Activated CD4-positive, alpha-beta T cell treated with anti-CD3 and anti-CD28 coated beads for 36 hours (primary cell): ENCODE measurements at regions not wholly inside any gene's neighbourhood (a gene's known extent, or its start where the extent isn't known, plus 50 kb on each side); places are given as distances from the start of the nearest gene placed in this dataset.

Source experiments
- ATAC-seq: fragments of 200-7000 bp; cut with Tn5 transposase; one replicate; pipeline ENCODE4 v1.10.0; 2021; ENCODE audit warnings: mild to moderate bottlenecking, moderate library complexity
- CTCF ChIA-PET: fragments of 350-600 bp; sonication (Branson Sonifier 250); formaldehyde crosslinking; loops from one replicate; lab custom pipeline; 2021; ENCODE audit warnings: antibody characterized with exemption; lab: Charles Lee
- POLR2A ChIA-PET: fragments of 350-600 bp; sonication (Branson Sonifier 250); formaldehyde crosslinking; loops from one replicate; lab custom pipeline; 2021; ENCODE audit warnings: antibody characterized with exemption, inconsistent platforms; lab: Charles Lee
- DNase-seq: peaks from one replicate; pipeline ENCODE4 v3.0.0-alpha.2; 2020
- H3K27ac Mint-ChIP-seq: one replicate; pipeline ENCODE4 v1.8.0; 2021; ENCODE audit warnings: mixed read lengths
- H3K27me3 Mint-ChIP-seq: one replicate; pipeline ENCODE4 v1.8.0; 2021; ENCODE audit warnings: mixed read lengths
- H3K36me3 Mint-ChIP-seq: one replicate; pipeline ENCODE4 v1.8.0; 2021; ENCODE audit warnings: low read depth, mixed read lengths
- H3K4me1 Mint-ChIP-seq: one replicate; pipeline ENCODE4 v1.8.0; 2021; ENCODE audit warnings: mixed read lengths
- H3K4me3 Mint-ChIP-seq: one replicate; pipeline ENCODE4 v1.8.0; 2021; ENCODE audit warnings: mild to moderate bottlenecking, moderate library complexity, mixed read lengths
- H3K9me3 Mint-ChIP-seq: one replicate; pipeline ENCODE4 v1.8.0; 2021; ENCODE audit warnings: low read depth, mixed read lengths
- intact Hi-C, 2 experiments: fragments of 100-400 bp; cut with DNase I in 1 of 2; cut with micrococcal nuclease in 1 of 2; formaldehyde crosslinking; loops; one replicate each; pipeline versions ENCODE4 v1.14.2 to v1.15.1; 2022 to 2024; cut with DNase I, micrococcal nuclease

- intact Hi-C loops = no loop called here
- Mint-ChIP-seq H3K36me3 (no peaks in the 10 kb centered on the region), H3K4me1 (no peaks in the 10 kb centered on the region), H3K27me3 (peaks cover 13% of the 10 kb centered on the region), H3K9me3 (no peaks in the 10 kb centered on the region), H3K27ac (no peak overlapping the region), H3K4me3 (no peak overlapping the region)
- ATAC-seq = no peak
- ChIA-PET CTCF (no interaction called here), POLR2A (no interaction called here)
- DNase-seq = no peak
These were observed 77.6 kb downstream of the PCDH1 start for GRCh38 chr5:141800617-141801016.

- ATAC-seq = no peak
- H3K4me1 Mint-ChIP-seq = no peaks in the 10 kb centered on the region
- DNase-seq = no peak
- intact Hi-C loops = no loop called here
- peaks cover 9% of the 10 kb centered on the region for H3K27me3 Mint-ChIP-seq
- ChIA-PET POLR2A (no interaction called here), CTCF (interaction anchor here (0.8 to 1.0 kb wide), 2 partner anchors 35 to 102 kb away, joined by 3 to 4 read pairs; no protein-coding TSS in a partner anchor)
- no peak overlapping the region for H3K4me3 Mint-ChIP-seq
- no peaks in the 10 kb centered on the region for H3K36me3 Mint-ChIP-seq
- H3K9me3 Mint-ChIP-seq = no peaks in the 10 kb centered on the region
- no peak overlapping the region for H3K27ac Mint-ChIP-seq
These were observed 78.6 kb downstream of the PCDH1 start for GRCh38 chr5:141799507-141800167.

- Mint-ChIP-seq H3K27me3 (no peaks in the 10 kb centered on the region), H3K4me3 (no peak overlapping the region), H3K36me3 (no peaks in the 10 kb centered on the region), H3K9me3 (no peaks in the 10 kb centered on the region), H3K4me1 (no peaks in the 10 kb centered on the region), H3K27ac (no peak overlapping the region)
- ATAC-seq (no peak), DNase-seq (no peak)
- ChIA-PET POLR2A (no interaction called here), CTCF (interaction anchor here (1.3 kb wide), 1 partner anchor 13 kb away, joined by 3 read pairs; no protein-coding TSS in a partner anchor)
- intact Hi-C loops = no loop called here
These were observed 80.8 kb downstream of the PCDH1 start for GRCh38 chr5:141797425-141797824.

GRCh38 chr5:141795421-141795820 lies 82.8 kb downstream of the PCDH1 start:
- no peaks in the 10 kb centered on the region for H3K4me1 Mint-ChIP-seq
- DNase-seq (no peak), ATAC-seq (no peak)
- H3K4me3 Mint-ChIP-seq = no peak overlapping the region
- H3K27ac Mint-ChIP-seq = no peak overlapping the region
- no peaks in the 10 kb centered on the region for H3K9me3 Mint-ChIP-seq
- POLR2A ChIA-PET = no interaction called here
- intact Hi-C loops = no loop called here
- no peaks in the 10 kb centered on the region for H3K36me3 Mint-ChIP-seq
- no peaks in the 10 kb centered on the region for H3K27me3 Mint-ChIP-seq
- CTCF ChIA-PET = no interaction called here

GRCh38 chr5:141793881-141794280 lies 84.3 kb downstream of the PCDH1 start:
- H3K27ac Mint-ChIP-seq = no peak overlapping the region
- intact Hi-C loops = no loop called here
- no peaks in the 10 kb centered on the region for H3K36me3 Mint-ChIP-seq
- ATAC-seq (no peak), DNase-seq (no peak)
- ChIA-PET CTCF (interaction anchor here (0.6 to 1.0 kb wide), 2 partner anchors 19 to 124 kb away, joined by 3 read pairs; no protein-coding TSS in a partner anchor), POLR2A (interaction anchor here (0.6 kb wide), 1 partner anchor 650 kb away, joined by 3 read pairs; no protein-coding TSS in a partner anchor)
- no peaks in the 10 kb centered on the region for H3K4me1 Mint-ChIP-seq
- H3K27me3 Mint-ChIP-seq = peaks cover 3% of the 10 kb centered on the region
- H3K9me3 Mint-ChIP-seq = no peaks in the 10 kb centered on the region
- H3K4me3 Mint-ChIP-seq = no peak overlapping the region

- Mint-ChIP-seq H3K27me3 (peaks cover 4% of the 10 kb centered on the region), H3K4me1 (no peaks in the 10 kb centered on the region), H3K4me3 (no peak overlapping the region), H3K9me3 (no peaks in the 10 kb centered on the region), H3K27ac (no peak overlapping the region), H3K36me3 (no peaks in the 10 kb centered on the region)
- DNase-seq (no peak), ATAC-seq (no peak)
- CTCF ChIA-PET = interaction anchor here (1.0 kb wide), 1 partner anchor 125 kb away, joined by 3 read pairs; no protein-coding TSS in a partner anchor
- intact Hi-C loops = no loop called here
- POLR2A ChIA-PET = no interaction called here
These were observed 84.8 kb downstream of the PCDH1 start for GRCh38 chr5:141793403-141793802.

- CTCF ChIA-PET = interaction anchor here (0.8 kb wide), 1 partner anchor 54 kb away, joined by 3 read pairs; no protein-coding TSS in a partner anchor
- POLR2A ChIA-PET = no interaction called here
- DNase-seq = no peak
- Mint-ChIP-seq H3K27ac (no peak overlapping the region), H3K9me3 (no peaks in the 10 kb centered on the region), H3K36me3 (no peaks in the 10 kb centered on the region), H3K4me1 (no peaks in the 10 kb centered on the region), H3K27me3 (peaks cover 5% of the 10 kb centered on the region), H3K4me3 (no peak overlapping the region)
- ATAC-seq = no peak
- intact Hi-C loops = no loop called here
These were observed 87.6 kb downstream of the PCDH1 start for GRCh38 chr5:141790630-141791029.

- DNase-seq (no peak), ATAC-seq (no peak)
- ChIA-PET CTCF (no interaction called here), POLR2A (no interaction called here)
- Mint-ChIP-seq H3K4me3 (no peak overlapping the region), H3K9me3 (no peaks in the 10 kb centered on the region), H3K27me3 (peaks cover 5% of the 10 kb centered on the region), H3K27ac (no peak overlapping the region), H3K4me1 (no peaks in the 10 kb centered on the region), H3K36me3 (no peaks in the 10 kb centered on the region)
- intact Hi-C loops = no loop called here
These were observed 88.9 kb downstream of the PCDH1 start for GRCh38 chr5:141789330-141789729.

GRCh38 chr5:141788296-141788970 lies 89.8 kb downstream of the PCDH1 start:
- no peaks in the 10 kb centered on the region for H3K9me3 Mint-ChIP-seq
- intact Hi-C loops = no loop called here
- H3K4me1 Mint-ChIP-seq = no peaks in the 10 kb centered on the region
- CTCF ChIA-PET = interaction anchor here (0.6 kb wide), 1 partner anchor 51 kb away, joined by 3 read pairs; no protein-coding TSS in a partner anchor
- no peaks in the 10 kb centered on the region for H3K36me3 Mint-ChIP-seq
- DNase-seq (no peak), ATAC-seq (no peak)
- H3K27ac Mint-ChIP-seq = no peak overlapping the region
- H3K27me3 Mint-ChIP-seq = peaks cover 5% of the 10 kb centered on the region
- POLR2A ChIA-PET = no interaction called here
- H3K4me3 Mint-ChIP-seq = no peak overlapping the region

- intact Hi-C loops = no loop called here
- ChIA-PET POLR2A (no interaction called here), CTCF (no interaction called here)
- DNase-seq (no peak), ATAC-seq (no peak)
- H3K9me3 Mint-ChIP-seq = no peaks in the 10 kb centered on the region
- H3K4me1 Mint-ChIP-seq = no peaks in the 10 kb centered on the region
- H3K4me3 Mint-ChIP-seq = no peak overlapping the region
- H3K27me3 Mint-ChIP-seq = peaks cover 5% of the 10 kb centered on the region
- no peak overlapping the region for H3K27ac Mint-ChIP-seq
- H3K36me3 Mint-ChIP-seq = no peaks in the 10 kb centered on the region
These were observed 90.8 kb downstream of the PCDH1 start for GRCh38 chr5:141787376-141787775.

- intact Hi-C loops = no loop called here
- H3K4me3 Mint-ChIP-seq = no peak overlapping the region
- POLR2A ChIA-PET = no interaction called here
- H3K36me3 Mint-ChIP-seq = no peaks in the 10 kb centered on the region
- H3K27me3 Mint-ChIP-seq = peaks cover 5% of the 10 kb centered on the region
- H3K9me3 Mint-ChIP-seq = no peaks in the 10 kb centered on the region
- no peak overlapping the region for H3K27ac Mint-ChIP-seq
- DNase-seq (no peak), ATAC-seq (no peak)
- no peaks in the 10 kb centered on the region for H3K4me1 Mint-ChIP-seq
- CTCF ChIA-PET = interaction anchor here (0.8 kb wide), 1 partner anchor 762 kb away, joined by 5 read pairs; no protein-coding TSS in a partner anchor
These were observed 91.5 kb downstream of the PCDH1 start for GRCh38 chr5:141786700-141787099.

GRCh38 chr5:141785711-141786110 lies 92.5 kb downstream of the PCDH1 start:
- Mint-ChIP-seq H3K27me3 (peaks cover 5% of the 10 kb centered on the region), H3K4me1 (no peaks in the 10 kb centered on the region), H3K27ac (no peak overlapping the region), H3K36me3 (no peaks in the 10 kb centered on the region), H3K4me3 (no peak overlapping the region), H3K9me3 (no peaks in the 10 kb centered on the region)
- ATAC-seq = no peak
- no peak for DNase-seq
- CTCF ChIA-PET = interaction anchor here (0.6 to 0.9 kb wide), 2 partner anchors 29 to 31 kb away, joined by 3 read pairs; no protein-coding TSS in a partner anchor
- POLR2A ChIA-PET = no interaction called here
- intact Hi-C loops = no loop called here
